HG03354 (cell line): ENCODE measurements at regions not wholly inside any gene's neighbourhood (a gene's known extent, or its start where the extent isn't known, plus 50 kb on each side); places are given as distances from the start of the nearest gene placed in this dataset.
"Not testable (repeated sequence)": the region's sequence is repeated elsewhere in the genome, so short reads cannot be mapped to it uniquely, and the experiment has no call there.

Experiments used
- ATAC-seq: cut with Tn5 transposase; IDR thresholded peaks from one replicate; pipeline ENCODE4 v1.9.1; 2021; ENCODE audit warnings: mild to moderate bottlenecking; ENCODE audit not compliant: unreplicated experiment, poor library complexity, severe bottlenecking

GRCh38 chr3:98644168-98644567 is 50.8 kb upstream of the CPOX start:
- no peak for ATAC-seq

DNA sequence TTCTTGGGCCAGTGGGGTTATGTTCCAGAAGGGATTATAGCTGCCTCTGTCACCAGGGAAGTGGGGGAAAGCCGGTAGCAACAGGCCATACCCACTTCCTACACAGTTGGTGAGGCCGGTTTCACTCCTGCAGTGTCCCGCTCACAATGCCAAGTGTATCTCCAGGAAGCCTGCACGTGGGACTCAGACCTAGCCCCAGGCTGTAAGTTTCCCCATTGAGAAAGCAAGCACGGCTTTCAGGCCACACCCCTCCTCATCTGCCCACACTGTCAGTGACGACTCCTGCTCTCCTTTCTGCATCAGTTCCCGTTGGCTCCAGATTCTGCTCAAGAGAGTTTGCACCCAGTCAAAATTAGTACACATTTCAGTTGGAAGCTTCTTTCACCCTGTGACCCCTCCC is 51.6 kb upstream of the CPOX start:
- no peak for ATAC-seq

- no peak for ATAC-seq
Observed at GRCh38 chr3:98646680-98647079, 53.3 kb upstream of the CPOX start.

DNA sequence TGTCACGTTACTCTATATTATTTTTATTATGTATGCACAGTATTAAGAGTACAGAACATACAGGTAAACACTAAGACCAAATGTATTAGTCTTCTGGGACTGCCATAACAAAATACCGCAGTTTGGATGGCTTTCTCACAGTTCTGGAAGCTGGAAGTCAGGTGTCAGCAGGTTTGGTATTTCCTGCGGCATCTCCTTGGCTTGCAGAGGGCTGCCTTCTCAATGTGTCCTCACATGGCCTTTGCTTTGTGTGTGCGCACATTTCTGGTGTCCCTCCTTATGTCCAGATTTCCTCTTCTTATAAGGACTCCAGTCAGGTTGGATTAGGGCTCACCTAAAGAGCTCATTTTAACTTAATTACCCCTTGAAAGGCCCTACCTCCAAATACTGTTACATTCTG is 53.8 kb upstream of the CPOX start:
- ATAC-seq, result no peak

DNA sequence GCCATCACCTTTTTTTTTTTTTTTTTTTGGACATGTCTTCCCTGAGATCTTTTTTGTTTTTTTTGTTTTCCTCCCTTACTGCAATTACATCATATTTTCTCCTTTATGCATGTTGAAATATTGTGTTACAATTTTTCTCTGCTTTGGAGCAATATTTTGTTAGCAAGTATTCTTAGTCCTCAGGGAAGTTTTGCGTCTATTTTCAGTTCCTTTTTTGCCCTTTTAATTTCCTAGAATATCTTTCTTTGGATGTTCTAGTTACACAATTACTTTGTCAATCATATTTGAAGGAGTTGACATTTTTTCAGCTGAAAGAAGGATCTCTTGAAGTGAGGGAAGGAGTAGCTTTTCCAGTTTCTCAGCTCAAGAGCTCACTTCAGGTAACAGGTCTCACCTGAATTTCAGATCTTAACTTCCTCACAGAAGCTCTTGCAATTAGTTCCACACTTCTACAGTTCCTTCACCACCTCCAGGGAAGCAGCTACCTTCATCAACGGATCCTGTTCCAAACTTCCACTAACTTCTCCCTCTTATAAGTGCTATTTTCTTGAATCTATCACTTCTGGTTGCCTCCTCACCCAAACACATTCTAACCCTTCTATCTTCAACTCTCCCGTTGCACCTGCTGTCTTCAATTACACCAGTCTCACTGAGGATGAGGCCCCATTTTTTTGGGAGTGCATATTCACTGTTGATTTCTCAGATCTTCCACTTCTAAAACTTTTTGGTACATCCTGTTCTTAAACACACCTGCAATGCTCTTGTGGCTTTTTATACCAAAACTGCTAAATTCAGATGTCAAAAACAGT is 57.8 kb upstream of the CPOX start:
- ATAC-seq, result no peak

DNA sequence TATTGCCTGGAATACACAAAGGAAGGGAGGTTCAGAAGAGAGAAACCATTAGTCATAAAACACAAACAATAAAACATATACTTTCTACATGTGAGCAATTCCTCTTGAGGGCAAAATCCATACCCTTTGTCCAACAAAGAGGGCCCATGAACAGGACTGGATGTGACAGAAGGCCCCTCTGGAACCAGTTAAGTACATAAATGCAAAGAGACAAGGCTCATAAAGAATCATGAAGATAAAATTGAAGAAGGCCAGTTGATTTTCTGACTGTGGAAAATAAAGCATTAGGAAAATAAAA is 58.3 kb upstream of the CPOX start:
- ATAC-seq, result no peak

- ATAC-seq, result no peak
Observed at GRCh38 chr3:98655666-98656065, 62.3 kb upstream of the CPOX start.

GRCh38 chr3:98657457-98657856 is 64.0 kb upstream of the CPOX start:
- ATAC-seq, result peak; percentile 96

GRCh38 chr3:98662699-98663098 is 69.3 kb upstream of the CPOX start:
- ATAC-seq, result no peak

DNA sequence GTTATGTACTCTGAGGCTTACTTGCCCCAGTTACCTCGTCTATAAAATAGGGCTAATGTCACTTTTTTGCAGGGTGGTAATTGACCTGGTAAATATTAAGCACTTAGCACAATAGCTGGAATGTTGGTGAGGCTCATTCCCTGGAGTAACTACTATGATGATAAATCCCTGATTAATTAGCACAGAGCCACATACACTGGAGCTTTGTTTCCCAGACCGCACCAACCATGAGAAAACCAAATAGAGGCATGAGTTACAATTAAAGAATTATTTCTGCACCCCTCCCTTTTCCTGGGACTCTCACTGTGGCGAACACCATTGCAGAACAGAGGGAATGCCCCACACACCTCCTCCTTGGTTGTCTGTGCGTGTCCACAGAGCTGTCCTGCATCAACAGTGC is 76.6 kb upstream of the CPOX start:
- no peak for ATAC-seq

DNA sequence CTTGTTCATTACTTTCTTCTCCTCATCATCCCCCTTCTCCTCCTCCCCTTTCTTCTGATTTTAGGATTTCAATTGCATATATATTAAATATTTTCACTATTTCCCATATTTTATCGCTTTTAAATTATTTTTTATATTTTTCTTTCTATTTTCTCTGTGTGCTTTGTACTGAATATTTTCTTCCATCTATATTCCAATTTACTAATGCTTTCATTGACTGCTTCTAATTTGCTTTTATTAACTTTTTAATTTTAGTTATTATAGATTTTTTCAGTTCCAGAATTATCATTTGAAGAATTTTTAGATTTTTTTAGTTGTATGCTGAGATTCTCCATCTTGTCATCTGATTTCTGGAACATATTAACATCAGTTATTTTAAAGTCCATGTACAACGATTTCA is 83.2 kb upstream of the ST3GAL6 start:
- ATAC-seq, result no peak

- ATAC-seq, result no peak
Observed at GRCh38 chr3:98680723-98681122, 82.4 kb upstream of the ST3GAL6 start.

DNA sequence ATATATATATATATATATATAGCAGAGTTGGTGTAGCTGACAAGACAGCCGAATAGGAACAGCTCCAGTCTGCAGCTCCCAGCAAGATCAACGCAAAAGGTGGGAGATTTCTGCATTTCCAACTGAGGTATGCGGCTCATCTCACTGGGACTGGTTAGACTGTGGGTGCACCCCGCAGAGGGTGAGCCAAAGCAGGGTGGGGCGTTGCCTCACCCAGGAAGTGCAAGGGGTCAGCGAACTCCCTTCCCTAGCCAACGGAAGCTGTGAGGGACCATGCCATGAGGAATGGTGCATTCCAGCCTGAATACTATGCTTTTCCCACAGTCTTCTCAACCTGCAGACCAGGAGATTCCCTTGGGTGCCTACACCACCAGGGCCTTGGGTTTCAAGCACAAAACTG is 81.7 kb upstream of the ST3GAL6 start:
- ATAC-seq, result no peak

- not testable (repeated sequence) for ATAC-seq
Observed at GRCh38 chr3:98682391-98682790, 80.7 kb upstream of the ST3GAL6 start.

DNA sequence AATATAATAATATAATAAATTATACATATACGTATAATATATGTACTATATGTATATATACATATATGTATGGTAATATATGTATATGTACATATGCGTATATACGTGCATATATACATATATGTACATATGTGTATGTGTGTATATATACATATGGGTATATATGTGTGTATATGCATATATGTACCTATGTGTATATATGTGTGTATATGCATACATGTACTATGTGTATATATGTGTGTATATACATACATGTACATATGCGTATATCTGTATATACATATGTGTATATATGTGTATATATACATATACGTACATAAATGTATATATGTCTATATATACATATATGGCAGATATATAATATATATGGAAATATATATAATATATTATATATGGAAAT is 74.8 kb upstream of the ST3GAL6 start:
- ATAC-seq, result no peak

DNA sequence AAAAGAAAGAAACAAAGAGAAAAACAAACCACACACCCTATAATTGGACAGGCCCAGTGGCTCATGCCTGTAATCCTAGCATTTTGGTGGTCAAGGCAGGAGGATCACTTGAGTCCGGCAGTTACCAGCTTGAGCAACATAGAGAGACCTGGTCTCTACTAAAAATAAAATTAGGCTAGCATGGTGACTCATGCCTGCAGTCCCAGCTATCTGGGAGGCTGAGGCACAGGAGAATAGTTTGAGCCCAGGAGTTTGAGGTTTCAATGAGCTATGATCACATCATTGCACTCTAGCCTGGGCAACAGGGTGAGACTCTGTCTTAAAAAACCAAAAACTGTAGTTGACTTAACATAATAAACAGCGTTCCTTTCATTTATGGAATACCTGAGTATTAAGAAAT is 72.3 kb upstream of the ST3GAL6 start:
- ATAC-seq, result no peak

GRCh38 chr3:98691897-98692296 is 71.2 kb upstream of the ST3GAL6 start:
- ATAC-seq, result no peak

DNA sequence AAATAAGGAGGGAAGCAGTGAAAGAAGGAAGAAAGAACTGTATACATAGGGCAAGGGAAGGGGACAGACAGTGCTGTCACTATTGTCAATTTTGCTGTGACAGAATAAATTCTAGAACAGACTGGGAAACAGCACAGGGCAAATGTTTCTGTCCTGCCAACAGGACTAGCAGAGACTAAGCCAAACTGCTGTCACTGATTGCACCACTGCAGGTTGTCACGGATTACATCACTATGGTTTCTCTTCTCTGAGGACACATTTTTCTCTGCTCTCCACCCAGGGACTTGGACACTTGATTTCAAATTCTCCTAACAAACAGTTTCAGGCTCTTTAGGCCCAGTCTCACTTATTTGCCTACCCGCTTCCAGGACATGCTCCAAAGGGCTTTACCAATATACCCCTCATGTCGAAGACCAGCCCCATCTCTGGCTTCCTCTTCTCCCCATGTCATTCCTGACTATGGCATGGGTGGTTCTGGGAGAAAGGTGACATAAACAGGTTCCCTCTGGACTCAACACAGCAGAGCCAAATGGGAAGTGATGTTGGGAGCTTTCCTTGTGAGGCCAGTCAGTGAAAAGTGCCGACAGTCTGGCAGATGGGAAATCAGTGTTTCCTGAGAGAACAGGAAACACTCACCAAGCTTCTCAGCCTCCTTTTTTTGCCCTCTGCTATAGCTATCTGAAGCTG is 70.2 kb upstream of the ST3GAL6 start:
- no peak for ATAC-seq

DNA sequence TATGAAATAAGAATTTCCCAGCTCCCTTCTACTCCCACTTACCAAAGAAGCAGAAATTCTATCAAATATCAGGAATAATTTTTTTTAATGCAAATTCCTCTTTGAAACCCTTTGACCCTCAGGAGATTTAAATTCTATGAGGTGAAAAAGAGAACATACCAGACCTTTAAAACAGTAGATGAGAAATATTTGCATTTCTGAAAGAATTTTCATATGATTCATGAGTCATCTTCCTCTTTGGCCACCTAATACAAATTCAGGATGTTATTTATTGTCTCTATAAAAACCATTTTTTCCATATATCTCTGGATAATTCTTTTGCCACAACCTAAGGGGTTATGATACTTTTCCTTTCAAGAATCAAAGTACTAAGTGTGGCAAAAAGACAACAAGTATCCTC is 67.3 kb upstream of the ST3GAL6 start:
- no peak for ATAC-seq

DNA sequence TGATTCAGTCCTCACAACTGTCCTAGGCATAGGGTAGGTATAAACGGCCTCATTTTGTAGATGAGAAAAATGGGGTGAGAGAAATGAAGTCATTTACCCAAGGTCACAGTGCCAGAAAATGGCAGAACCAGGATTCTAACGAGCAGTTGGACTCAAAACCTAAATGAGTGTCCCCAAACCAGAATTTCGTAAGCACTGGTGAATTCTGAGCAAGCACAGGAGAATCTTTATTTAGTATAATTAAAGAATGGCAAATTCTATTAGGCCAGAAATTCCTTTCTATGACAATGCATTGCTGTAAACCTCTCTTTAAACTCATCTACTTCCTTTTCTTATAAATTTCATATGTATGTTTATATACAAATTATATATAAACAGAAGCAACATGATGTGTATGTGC is 66.8 kb upstream of the ST3GAL6 start:
- ATAC-seq, result not testable (repeated sequence)

GRCh38 chr3:98697225-98697624 is 65.9 kb upstream of the ST3GAL6 start:
- no peak for ATAC-seq

DNA sequence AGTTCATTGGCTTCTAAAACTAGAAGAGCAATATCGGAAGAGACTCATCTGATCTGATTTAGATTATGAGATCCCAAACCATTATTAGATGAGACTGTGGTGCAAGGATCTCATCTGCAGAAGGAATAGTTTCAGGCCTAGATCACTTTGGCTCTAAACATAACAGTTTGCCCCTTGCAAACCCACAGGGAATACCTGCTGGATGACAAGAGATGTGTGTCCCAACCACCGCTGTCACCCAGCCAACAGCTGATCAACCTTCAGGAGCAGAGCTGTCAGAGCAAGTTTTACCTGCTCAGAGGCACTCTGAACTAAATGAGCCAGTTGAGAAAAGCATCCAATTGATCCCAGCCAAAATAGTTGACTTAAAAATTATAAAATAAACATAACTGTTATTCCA is 64.0 kb upstream of the ST3GAL6 start:
- ATAC-seq, result no peak
